KBM-7 (cell line): ENCODE measurements at regions not wholly inside any gene's neighbourhood (a gene's known extent, or its start where the extent isn't known, plus 50 kb on each side); places are given as distances from the start of the nearest gene placed in this dataset.
A peak's percentile ranks its signal among the peaks of the same experiment; 100 is the strongest.
"Not testable (repeated sequence)": the region's sequence is repeated elsewhere in the genome, so short reads cannot be mapped to it uniquely, and the experiment has no call there.

Experiments
- DNase-seq: peaks from one replicate; pipeline ENCODE4 v3.0.0-alpha.2; 2015
- in situ Hi-C: fragments of 300-500 bp; cut with MboI; formaldehyde crosslinking; loops from 2 replicates; pipeline ENCODE4 v1.14.3; 2020; ENCODE audit warnings: low sequenced_read_pairs, low pct_unique_long_range_greater_than_20kb, mixed read lengths

GRCh38 chr7:46068159-46068558 is 147.1 kb upstream of the IGFBP3 start:
- in situ Hi-C loops, result no loop called here
- no peak for DNase-seq

GRCh38 chr7:46059308-46060020 is 138.4 kb upstream of the IGFBP3 start:
- in situ Hi-C loops, result no loop called here
- no peak for DNase-seq

- in situ Hi-C loops, result no loop called here
- peak; percentile 4 for DNase-seq
Measured at GRCh38 chr7:46058086-46058823, 137.2 kb upstream of the IGFBP3 start.

- in situ Hi-C loops, result no loop called here
- DNase-seq, result no peak
Measured at GRCh38 chr7:46054915-46055314, 133.8 kb upstream of the IGFBP3 start.

- in situ Hi-C loops, result no loop called here
- DNase-seq, result no peak
Measured at GRCh38 chr7:46054272-46054671, 133.2 kb upstream of the IGFBP3 start.

GRCh38 chr7:46047581-46047980 is 126.5 kb upstream of the IGFBP3 start:
- in situ Hi-C loops, result no loop called here

GRCh38 chr7:46043338-46043737 is 122.3 kb upstream of the IGFBP3 start:
- in situ Hi-C loops, DNase-seq: not testable (repeated sequence)

More at GRCh38 chr7:46047581-46047980, 126.5 kb upstream of the IGFBP3 start:
- no peak for DNase-seq

- DNase-seq, in situ Hi-C loops: not testable (repeated sequence)
Measured at GRCh38 chr7:46039813-46040212, 118.7 kb upstream of the IGFBP3 start.

GRCh38 chr7:46035166-46035565 is 114.1 kb upstream of the IGFBP3 start:
- in situ Hi-C loops, result no loop called here
- no peak for DNase-seq

GRCh38 chr7:46034056-46034768 is 113.1 kb upstream of the IGFBP3 start:
- in situ Hi-C loops, result no loop called here
- DNase-seq, result no peak

GRCh38 chr7:46033592-46033991 is 112.5 kb upstream of the IGFBP3 start:
- no peak for DNase-seq
- in situ Hi-C loops, result no loop called here

- no peak for DNase-seq
- in situ Hi-C loops, result no loop called here
Measured at GRCh38 chr7:46032942-46033341, 111.9 kb upstream of the IGFBP3 start.

- in situ Hi-C loops, result no loop called here
- no peak for DNase-seq
Measured at GRCh38 chr7:46032353-46032752, 111.3 kb upstream of the IGFBP3 start.

- in situ Hi-C loops, result no loop called here
- no peak for DNase-seq
Measured at GRCh38 chr7:46029111-46029704, 108.1 kb upstream of the IGFBP3 start.

GRCh38 chr7:46028246-46028645 is 107.2 kb upstream of the IGFBP3 start:
- in situ Hi-C loops, result no loop called here
- no peak for DNase-seq

GRCh38 chr7:46026741-46027140 is 105.7 kb upstream of the IGFBP3 start:
- in situ Hi-C loops, result no loop called here
- DNase-seq, result no peak

- in situ Hi-C loops, result no loop called here
- DNase-seq, result no peak
Measured at GRCh38 chr7:46024263-46024916, 103.3 kb upstream of the IGFBP3 start.

GRCh38 chr7:46022397-46022796 is 101.3 kb upstream of the IGFBP3 start:
- in situ Hi-C loops, result no loop called here
- DNase-seq, result no peak
